Thyroid gland (tissue), 4 donors: ENCODE measurements at regions not wholly inside any gene's neighbourhood (a gene's known extent, or its start where the extent isn't known, plus 50 kb on each side); places are given as distances from the start of the nearest gene placed in this dataset.
"Not testable (repeated sequence)": the region's sequence is repeated elsewhere in the genome, so short reads cannot be mapped to it uniquely, and the experiment has no call there.

ENCODE experiments used
- DNase-seq, 2 donors: peaks; one replicate each; pipeline ENCODE4 v3.0.0-alpha.2; 2019
- H3K27ac ChIP-seq, 3 donors: fragments of 200-600 bp; sonication (generic); 1 replicate in 2 of 3; 2 replicates in 1 of 3; pipeline ENCODE4 v1.5.1; 2016 to 2019; ENCODE audit warnings: mild to moderate bottlenecking in 1 of 3, moderate library complexity in 1 of 3
- H3K27me3 ChIP-seq: fragments of 200-600 bp; sonication (generic); one replicate; pipeline ENCODE4 v1.5.1; 2019
- H3K36me3 ChIP-seq, 2 donors: fragments of 200-600 bp; sonication (generic); one replicate each; pipeline ENCODE4 v1.5.1; 2016 to 2019
- H3K4me1 ChIP-seq, 2 donors: fragments of 200-600 bp; sonication (generic); one replicate each; pipeline ENCODE4 v1.5.1; 2017 to 2019
- H3K4me3 ChIP-seq, 3 donors: fragments of 200-600 bp; sonication (generic); replicated peaks in 1 of 3; 1 replicate in 2 of 3; 2 replicates in 1 of 3; pipeline ENCODE4 v1.5.1; 2016; ENCODE audit warnings: mild to moderate bottlenecking in 1 of 3
- H3K9me3 ChIP-seq: fragments of 200-600 bp; sonication (generic); one replicate; pipeline ENCODE4 v1.5.1; 2017
- CTCF ChIP-seq, 6 experiments: fragments of 200-600 bp in 3 of 6; fragments of 450-650 bp in 3 of 6; sonication (generic) in 3 of 6; IDR thresholded peaks; one replicate each; pipeline ENCODE4 v1.5.1; 2016 to 2019; ENCODE audit warnings: antibody characterized with exemption in 6 of 6, mild to moderate bottlenecking in 2 of 6, inconsistent platforms in 1 of 6, moderate library complexity in 1 of 6
- POLR2A ChIP-seq, 2 donors: fragments of 450-650 bp; IDR thresholded peaks; one replicate each; pipeline ENCODE4 v1.6.1; 2017; ENCODE audit warnings: antibody characterized with exemption in 2 of 2, mild to moderate bottlenecking in 2 of 2, moderate library complexity in 1 of 2
- WGBS, 2 donors: methylation state at CpG; one replicate each; pipeline ENCODE4 v1.1.5; 2017; 5-methylcytosine and 5-hydroxymethylcytosine counted together
- intact Hi-C: fragments of 100-400 bp; cut with DNase I; formaldehyde crosslinking; loops from one replicate; pipeline ENCODE4 v1.15.1; 2023

DNA sequence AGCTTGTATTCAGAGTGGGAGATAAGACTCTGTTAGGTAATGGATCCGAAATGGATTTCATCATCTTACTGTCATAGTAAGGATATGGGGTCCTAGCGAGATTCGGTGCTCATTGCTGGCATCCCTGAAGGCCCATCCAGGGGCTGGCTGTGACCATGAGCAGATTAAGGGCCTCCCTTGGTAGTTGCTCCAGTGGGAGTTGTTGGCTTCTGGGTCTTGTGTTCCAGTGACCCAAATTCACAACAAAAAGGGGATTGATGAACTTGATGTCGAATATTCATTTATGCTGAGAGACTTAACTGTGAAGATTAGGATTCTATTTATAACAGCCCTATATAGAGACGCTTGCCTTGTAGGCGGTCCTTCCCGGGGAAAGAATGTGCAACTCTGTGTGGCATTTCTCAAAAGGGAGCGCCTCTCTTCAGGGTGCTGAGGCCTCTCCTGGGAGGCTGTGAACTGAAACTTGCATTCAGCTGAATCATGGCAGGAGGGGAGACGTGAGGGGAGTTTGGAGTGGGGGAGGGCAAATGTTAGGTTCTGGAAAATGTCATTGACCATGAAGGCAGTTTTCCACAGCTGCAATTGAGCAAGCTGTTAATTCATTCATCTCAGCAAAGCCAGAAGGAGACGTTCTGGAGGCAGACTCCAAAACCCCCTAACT is 233.1 kb upstream of the FZD8 start:
- Histone ChIP-seq H3K4me1 (peaks cover 0 to 14% of the 10 kb centered on the region in 2 donors), H3K27me3 (no peaks in the 10 kb centered on the region), H3K9me3 (no peaks in the 10 kb centered on the region), H3K4me3 (no peak overlapping the region), H3K36me3 (no peaks in the 10 kb centered on the region), H3K27ac (no peak overlapping the region)
- WGBS, 2 donors: 64 to 68% methylated on average over 10 of the region's 10 CpGs
- peak; percentile 48 to 50 for DNase-seq
- no peak for TF ChIP-seq POLR2A (IDR thresholded peaks at IDR 0.05)
- no peak for TF ChIP-seq CTCF (IDR thresholded peaks at IDR 0.05)
- intact Hi-C loops: no loop called here

GRCh38 chr10:35874311-35875015 is 232.4 kb upstream of the FZD8 start:
- Histone ChIP-seq H3K4me1 (peaks cover 0 to 14% of the 10 kb centered on the region in 2 donors), H3K9me3 (no peaks in the 10 kb centered on the region), H3K27me3 (no peaks in the 10 kb centered on the region), H3K36me3 (no peaks in the 10 kb centered on the region), H3K27ac (no peak overlapping the region), H3K4me3 (no peak overlapping the region)
- WGBS, 2 donors: 90% methylated on average over 6 of the region's 6 CpGs
- TF ChIP-seq CTCF (IDR thresholded peaks at IDR 0.05): no peak
- no peak for TF ChIP-seq POLR2A (IDR thresholded peaks at IDR 0.05)
- intact Hi-C loops: no loop called here
- no peak for DNase-seq

DNA sequence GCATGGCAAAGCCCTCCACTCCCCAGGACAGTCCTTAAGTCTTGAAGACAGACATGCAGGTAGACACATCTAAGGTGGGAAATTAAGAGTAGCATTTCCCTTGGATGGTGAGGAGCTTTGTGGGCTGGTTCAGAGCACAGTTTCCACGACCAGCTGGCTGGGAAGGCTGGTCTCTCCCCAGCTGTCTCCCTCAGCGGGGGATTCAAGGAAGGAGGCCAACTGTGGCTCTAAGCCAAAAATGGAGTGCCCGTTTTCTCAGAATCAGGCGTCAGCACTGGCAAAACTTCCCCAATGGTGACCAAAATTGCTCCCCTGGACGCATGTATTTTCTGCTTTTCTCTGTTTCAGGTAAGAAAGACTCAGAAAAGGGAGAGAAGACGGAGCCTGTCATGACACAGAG is 230.6 kb upstream of the FZD8 start:
- H3K4me3 ChIP-seq: no peak overlapping the region
- no peaks in the 10 kb centered on the region for H3K9me3 ChIP-seq
- intact Hi-C loops: no loop called here
- no peaks in the 10 kb centered on the region for H3K36me3 ChIP-seq
- TF ChIP-seq POLR2A (IDR thresholded peaks at IDR 0.05): no peak
- no peak for TF ChIP-seq CTCF (IDR thresholded peaks at IDR 0.05)
- WGBS, 2 donors: 58 to 66% methylated on average over 6 of the region's 6 CpGs
- DNase-seq: peak in 1 of 2 donors; percentile 23
- no peaks in the 10 kb centered on the region for H3K27me3 ChIP-seq
- peaks cover 0 to 14% of the 10 kb centered on the region in 2 donors for H3K4me1 ChIP-seq
- no peak overlapping the region for H3K27ac ChIP-seq

- 67 to 68% methylated on average over 5 of the region's 5 CpGs for WGBS, 2 donors
- H3K27ac ChIP-seq: no peak overlapping the region
- no peaks in the 10 kb centered on the region for H3K36me3 ChIP-seq
Measured at GRCh38 chr10:35870665-35871310, 228.7 kb upstream of the FZD8 start.

DNA sequence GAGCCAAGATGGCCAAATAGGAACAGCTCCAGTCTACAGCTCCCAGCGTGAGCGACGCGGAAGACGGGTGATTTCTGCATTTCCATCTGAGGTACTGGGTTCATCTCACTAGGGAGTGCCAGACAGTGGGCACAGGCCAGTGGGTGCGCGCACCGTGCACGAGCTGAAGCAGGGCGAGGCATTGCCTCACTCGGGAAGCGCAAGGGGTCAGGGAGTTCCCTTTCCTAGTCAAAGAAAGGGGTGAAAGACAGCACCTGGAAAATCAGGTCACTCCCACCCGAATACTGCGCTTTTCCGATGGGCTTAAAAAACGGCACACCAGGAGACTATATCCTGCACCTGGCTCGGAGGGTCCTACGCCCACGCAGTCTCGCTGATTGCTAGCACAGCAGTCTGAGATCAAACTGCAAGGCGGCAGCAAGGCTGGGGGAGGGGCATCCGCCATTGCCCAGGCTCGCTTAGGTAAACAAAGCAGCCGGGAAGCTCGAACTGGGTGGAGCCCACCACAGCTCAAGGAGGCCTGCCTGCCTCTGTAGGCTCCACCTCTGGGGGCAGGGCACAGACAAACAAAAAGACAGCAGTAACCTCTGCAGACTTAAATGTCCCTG is 216.7 kb upstream of the FZD8 start:
- intact Hi-C loops, H3K4me1 ChIP-seq, H3K9me3 ChIP-seq, H3K27me3 ChIP-seq, H3K27ac ChIP-seq, H3K36me3 ChIP-seq, H3K4me3 ChIP-seq: not testable (repeated sequence)
- 73 to 84% methylated on average over 17 to 20 of the region's 25 CpGs for WGBS, 2 donors
- peak in 1 of 2 donors; percentile 8 for DNase-seq

More at GRCh38 chr10:35870665-35871310, 228.7 kb upstream of the FZD8 start:
- TF ChIP-seq POLR2A (IDR thresholded peaks at IDR 0.05) (no peak), CTCF (IDR thresholded peaks at IDR 0.05) (no peak)
- intact Hi-C loops: no loop called here
- H3K4me1 ChIP-seq: peaks cover 0 to 10% of the 10 kb centered on the region in 2 donors
- DNase-seq: no peak
- no peaks in the 10 kb centered on the region for H3K27me3 ChIP-seq
- no peak overlapping the region for H3K4me3 ChIP-seq
- H3K9me3 ChIP-seq: no peaks in the 10 kb centered on the region
